C4-2B (cell line): ENCODE measurements at regions not wholly inside any gene's neighbourhood (a gene's known extent, or its start where the extent isn't known, plus 50 kb on each side); places are given as distances from the start of the nearest gene placed in this dataset.

Experiments
- ZFX ChIP-seq: fragments of 450-650 bp; IDR thresholded peaks from 2 replicates; pipeline ENCODE4 v1.6.1; 2017
- TF ChIP-seq, protein P1 (sequence below): fragments of 450-650 bp; conservative IDR thresholded peaks from 2 replicates; pipeline ENCODE4 v1.5.1; 2017; ENCODE audit warnings: mild to moderate bottlenecking

DNA sequence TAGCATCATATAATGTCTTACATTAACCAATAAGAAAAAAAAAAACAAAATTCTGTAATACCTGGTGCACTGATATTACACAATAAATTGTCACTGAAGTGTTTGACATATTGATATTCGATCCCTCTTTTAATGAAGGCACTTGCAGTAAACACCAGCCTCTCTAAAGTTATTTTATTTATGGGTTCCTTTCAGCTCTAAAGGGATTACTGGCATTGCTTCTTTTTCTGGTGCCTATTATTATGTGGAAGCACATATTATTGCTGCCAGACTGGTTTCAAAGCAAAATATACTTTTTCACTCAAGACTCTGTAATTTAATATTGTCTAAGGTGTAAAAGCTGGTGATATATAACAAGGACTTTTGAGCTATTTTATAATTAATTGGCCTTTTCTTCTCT, 1090.5 kb downstream of the TRHDE start:
- TF ChIP-seq, protein P1, sequence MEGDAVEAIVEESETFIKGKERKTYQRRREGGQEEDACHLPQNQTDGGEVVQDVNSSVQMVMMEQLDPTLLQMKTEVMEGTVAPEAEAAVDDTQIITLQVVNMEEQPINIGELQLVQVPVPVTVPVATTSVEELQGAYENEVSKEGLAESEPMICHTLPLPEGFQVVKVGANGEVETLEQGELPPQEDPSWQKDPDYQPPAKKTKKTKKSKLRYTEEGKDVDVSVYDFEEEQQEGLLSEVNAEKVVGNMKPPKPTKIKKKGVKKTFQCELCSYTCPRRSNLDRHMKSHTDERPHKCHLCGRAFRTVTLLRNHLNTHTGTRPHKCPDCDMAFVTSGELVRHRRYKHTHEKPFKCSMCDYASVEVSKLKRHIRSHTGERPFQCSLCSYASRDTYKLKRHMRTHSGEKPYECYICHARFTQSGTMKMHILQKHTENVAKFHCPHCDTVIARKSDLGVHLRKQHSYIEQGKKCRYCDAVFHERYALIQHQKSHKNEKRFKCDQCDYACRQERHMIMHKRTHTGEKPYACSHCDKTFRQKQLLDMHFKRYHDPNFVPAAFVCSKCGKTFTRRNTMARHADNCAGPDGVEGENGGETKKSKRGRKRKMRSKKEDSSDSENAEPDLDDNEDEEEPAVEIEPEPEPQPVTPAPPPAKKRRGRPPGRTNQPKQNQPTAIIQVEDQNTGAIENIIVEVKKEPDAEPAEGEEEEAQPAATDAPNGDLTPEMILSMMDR = no peak
- TF ChIP-seq ZFX = no peak
